ENCODE measurements at regions not wholly inside any gene's neighbourhood (a gene's known extent, or its start where the extent isn't known, plus 50 kb on each side); places are given as distances from the start of the nearest gene placed in this dataset.

- H3K18ac ChIP-seq (ENCODE audit: insufficient read length, low read depth, low read length) = peak overlapping the region; percentile 79
- peaks cover 6% of the 10 kb centered on the region; the same call in 1 of the 2 replicates for H3K4me1 ChIP-seq (ENCODE audit: insufficient read depth, low read length)
- no peak overlapping the region for H4K91ac ChIP-seq (ENCODE audit: insufficient read length, low read depth, low read length)
- peaks cover 4% of the 10 kb centered on the region for H3K23me2 ChIP-seq (ENCODE audit: insufficient read length, low read depth, low read length, poor library complexity, severe bottlenecking)
- H3K27me3 ChIP-seq (ENCODE audit: insufficient read depth, low read length) = no peaks in the 10 kb centered on the region
- H3K56ac ChIP-seq (ENCODE audit: insufficient read length, low read depth, low read length) = no peak overlapping the region
- peak overlapping the region; percentile 75 for H2BK120ac ChIP-seq (ENCODE audit: low read depth, low read length, poor library complexity, severe bottlenecking)
- H4K8ac ChIP-seq (replicated peaks; ENCODE audit: insufficient read length, low read depth, low read length) = no peak overlapping the region
- no peak for TF ChIP-seq CTCF (conservative IDR thresholded peaks at IDR 0.05)
- no peak overlapping the region for H2BK20ac ChIP-seq (ENCODE audit: low read depth, low read length, poor library complexity, severe bottlenecking)
- no peaks in the 10 kb centered on the region for H3K79me1 ChIP-seq (ENCODE audit: insufficient read depth, low read depth, low read length, poor library complexity, severe bottlenecking)
- peaks cover 2 to 3% of the 10 kb centered on the region in 2 experiments; a peak in 4 of 5 replicates for H3K9me3 Mint-ChIP-seq
- no CpG with 5 or more reads among the region's 16 CpGs for WGBS (ENCODE audit: extremely low coverage, insufficient read length, low lambda C conversion rate)
- H3K14ac ChIP-seq (ENCODE audit: insufficient read depth, low read length) = peak overlapping the region; percentile 83; the same call in 1 of the 2 replicates
- peak overlapping the region; percentile 51 to 68 for H3K4me3 Mint-ChIP-seq
- no peak overlapping the region for H2BK5ac ChIP-seq (ENCODE audit: insufficient read length, low read length)
- H4K5ac ChIP-seq (ENCODE audit: insufficient read length, low read depth, low read length) = no peak overlapping the region
- peak; percentile 85 for DNase-seq
- H3K4me1 Mint-ChIP-seq = peaks cover 72 to 74% of the 10 kb centered on the region in 2 experiments
- peak overlapping the region; percentile 67 for H3K4me2 ChIP-seq (ENCODE audit: insufficient read depth, insufficient read length, low read length)
- H3K27ac ChIP-seq (ENCODE audit: insufficient read length, low read depth, low read length) = peak overlapping the region; percentile 64
- H3K4ac ChIP-seq (ENCODE audit: low read depth, low read length) = no peak overlapping the region; the same call in 1 of the 2 replicates
- H3K9ac ChIP-seq (ENCODE audit: extremely low read depth, insufficient read length, low read length) = peak overlapping the region; percentile 24
- peaks cover 1% of the 10 kb centered on the region; the same call in 1 of the 2 replicates for H3K27me3 Mint-ChIP-seq (ENCODE audit: low read depth)
- no peak overlapping the region for H2AFZ ChIP-seq (ENCODE audit: low read length)
- 0 out of 7 replicates have a peak, but pooled peaks cover 0 to 3% (median 0%) of the 10 kb centered on the region in 3 experiments for H3K36me3 Mint-ChIP-seq (ENCODE audit: insufficient read depth in 1 of 3, low read depth in 3 of 3)
- peak overlapping the region; percentile 92 to 99 (median 95) for H3K27ac Mint-ChIP-seq
- no peak overlapping the region for H2AK5ac ChIP-seq (ENCODE audit: insufficient read length, low read length)
- no peak overlapping the region for H2BK12ac ChIP-seq (ENCODE audit: insufficient read length, low read depth, low read length)
- H3K79me2 ChIP-seq (ENCODE audit: insufficient read depth, low read length) = no peaks in the 10 kb centered on the region
- H2BK15ac ChIP-seq (ENCODE audit: low read depth, low read length) = no peak overlapping the region
- no peaks in the 10 kb centered on the region for H3K9me3 ChIP-seq (ENCODE audit: control insufficient read depth, low read depth, low read length)
- no peak overlapping the region for H3K23ac ChIP-seq (ENCODE audit: insufficient read length, low read depth, low read length)
- H3T11ph ChIP-seq (ENCODE audit: low read length) = peak overlapping the region; percentile 80
- no peaks in the 10 kb centered on the region for H4K20me1 ChIP-seq (ENCODE audit: control insufficient read depth, insufficient read depth, insufficient read length)
Observed at GRCh38 chr6:163943607-163944385, 529.3 kb downstream of the QKI start.

Measured in H9 (cell line).